Osteoblast (primary cell): ENCODE measurements at regions not wholly inside any gene's neighbourhood (a gene's known extent, or its start where the extent isn't known, plus 50 kb on each side); places are given as distances from the start of the nearest gene placed in this dataset.

Experiments used
- DNase-seq: peaks from one replicate; pipeline ENCODE4 v3.0.0; 2011; ENCODE audit warnings: low spot score, mixed read lengths; ENCODE audit not compliant: insufficient read length; ENCODE audit errors: missing footprints
- H2AFZ ChIP-seq: 2 replicates; pipeline ENCODE4 v1.6.0; 2011; ENCODE audit warnings: mild to moderate bottlenecking, low read length
- H3K27ac ChIP-seq: 2 replicates; pipeline ENCODE4 v1.5.1; 2011; ENCODE audit warnings: mild to moderate bottlenecking, low read depth, low read length, moderate library complexity
- H3K27me3 ChIP-seq: 2 replicates; pipeline ENCODE4 v1.6.0; 2012; ENCODE audit warnings: mild to moderate bottlenecking, control low read depth, inconsistent platforms, low read length, moderate library complexity; ENCODE audit not compliant: insufficient read depth
- H3K36me3 ChIP-seq: 2 replicates; pipeline ENCODE4 v1.5.1; 2011; ENCODE audit warnings: mild to moderate bottlenecking, low read length, control low read depth, moderate library complexity; ENCODE audit not compliant: insufficient read depth
- H3K4me1 ChIP-seq: 2 replicates; pipeline ENCODE4 v1.5.1; 2011; ENCODE audit warnings: mild to moderate bottlenecking, low read length, control low read depth, moderate library complexity; ENCODE audit not compliant: insufficient read depth
- H3K4me2 ChIP-seq: 2 replicates; pipeline ENCODE4 v1.6.0; 2011; ENCODE audit warnings: mild to moderate bottlenecking, low read length; ENCODE audit not compliant: insufficient read depth
- H3K4me3 ChIP-seq: fragments of 200-600 bp; sonication (generic); 3 replicates; pipeline ENCODE4 v1.5.1; 2012; ENCODE audit warnings: mild to moderate bottlenecking, low read length, inconsistent platforms; ENCODE audit not compliant: insufficient read depth
- H3K79me2 ChIP-seq: 2 replicates; pipeline ENCODE4 v1.6.0; 2012; ENCODE audit warnings: mild to moderate bottlenecking, low read length, control low read depth, inconsistent platforms; ENCODE audit not compliant: insufficient read depth
- H3K9me3 ChIP-seq: 2 replicates; pipeline ENCODE4 v1.5.1; 2011; ENCODE audit warnings: low read depth, low read length, control low read depth
- H4K20me1 ChIP-seq: 2 replicates; pipeline ENCODE4 v1.6.0; 2012; ENCODE audit warnings: mild to moderate bottlenecking, low read length, control low read depth; ENCODE audit not compliant: insufficient read depth
- CTCF ChIP-seq: IDR thresholded peaks from 2 replicates; pipeline ENCODE4 v1.5.1; 2011; ENCODE audit warnings: mild to moderate bottlenecking, low read depth, low read length, moderate library complexity; ENCODE audit errors: extremely low read depth

DNA sequence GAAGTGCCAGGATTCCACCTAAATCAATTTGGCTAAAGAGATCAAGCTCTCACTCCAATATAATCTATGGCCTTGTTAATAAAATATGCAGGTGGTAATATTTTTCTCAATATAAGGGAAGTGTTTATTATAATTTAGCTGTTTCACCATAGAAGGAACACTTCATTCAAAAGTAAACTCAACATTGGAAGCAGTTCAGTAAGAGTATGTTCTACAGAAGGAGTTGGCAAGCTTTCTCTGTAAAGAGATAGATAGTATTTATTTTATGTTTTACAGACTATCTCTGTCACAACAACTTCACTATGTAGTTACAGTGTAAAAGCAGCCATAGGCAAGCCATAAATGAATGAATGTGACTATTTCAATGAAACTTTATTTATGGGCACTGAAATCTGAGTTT, 313.6 kb upstream of the ANO3 start:
- Histone ChIP-seq H3K36me3 (no peaks in the 10 kb centered on the region), H3K27me3 (no peaks in the 10 kb centered on the region), H3K79me2 (no peaks in the 10 kb centered on the region), H3K9me3 (no peaks in the 10 kb centered on the region), H4K20me1 (no peaks in the 10 kb centered on the region), H2AFZ (no peak overlapping the region), H3K4me3 (no peak overlapping the region), H3K4me2 (no peak overlapping the region), H3K4me1 (no peaks in the 10 kb centered on the region), H3K27ac (no peak overlapping the region)
- TF ChIP-seq CTCF = no peak
- DNase-seq = no peak

GRCh38 chr11:26019386-26019785, 312.5 kb upstream of the ANO3 start:
- Histone ChIP-seq H3K27ac (no peak overlapping the region), H3K4me1 (no peaks in the 10 kb centered on the region), H3K27me3 (no peaks in the 10 kb centered on the region), H3K36me3 (no peaks in the 10 kb centered on the region), H4K20me1 (no peaks in the 10 kb centered on the region), H2AFZ (no peak overlapping the region), H3K79me2 (no peaks in the 10 kb centered on the region), H3K9me3 (no peaks in the 10 kb centered on the region), H3K4me3 (no peak overlapping the region), H3K4me2 (no peak overlapping the region)
- no peak for DNase-seq
- TF ChIP-seq CTCF = no peak

DNA sequence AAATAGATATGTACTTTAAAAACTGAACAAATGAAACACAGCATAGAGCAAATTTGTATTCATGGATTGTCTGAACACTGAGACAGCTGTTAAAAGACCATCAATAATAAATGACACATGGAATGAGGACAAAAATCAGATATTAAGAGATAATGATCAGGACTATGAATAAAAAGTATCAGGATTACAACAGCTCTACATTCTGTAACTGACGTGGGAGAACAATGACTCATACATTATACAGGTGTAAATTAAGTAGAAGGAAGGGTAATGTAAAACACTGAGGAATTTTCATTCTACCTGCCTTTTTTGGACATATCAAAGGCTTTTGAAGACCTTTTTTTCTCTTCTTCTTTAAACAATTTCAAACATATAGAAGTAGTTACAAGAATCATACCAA, 310.9 kb upstream of the ANO3 start:
- no peaks in the 10 kb centered on the region for H3K36me3 ChIP-seq
- no peak for DNase-seq
- H3K27ac ChIP-seq = no peak overlapping the region
- H3K27me3 ChIP-seq = no peaks in the 10 kb centered on the region
- no peak overlapping the region for H3K4me3 ChIP-seq
- no peaks in the 10 kb centered on the region for H3K79me2 ChIP-seq
- no peak overlapping the region for H3K4me2 ChIP-seq
- no peak overlapping the region for H2AFZ ChIP-seq
- TF ChIP-seq CTCF = no peak
- no peaks in the 10 kb centered on the region for H3K9me3 ChIP-seq
- H3K4me1 ChIP-seq = no peaks in the 10 kb centered on the region
- no peaks in the 10 kb centered on the region for H4K20me1 ChIP-seq

GRCh38 chr11:26023057-26023456, 308.9 kb upstream of the ANO3 start:
- H2AFZ ChIP-seq = no peak overlapping the region
- no peaks in the 10 kb centered on the region for H3K9me3 ChIP-seq
- H3K79me2 ChIP-seq = no peaks in the 10 kb centered on the region
- no peak overlapping the region for H3K27ac ChIP-seq
- no peaks in the 10 kb centered on the region for H3K27me3 ChIP-seq
- no peak for TF ChIP-seq CTCF
- no peaks in the 10 kb centered on the region for H3K4me1 ChIP-seq
- no peak for DNase-seq
- H3K4me2 ChIP-seq = no peak overlapping the region
- H3K36me3 ChIP-seq = no peaks in the 10 kb centered on the region
- no peaks in the 10 kb centered on the region for H4K20me1 ChIP-seq
- no peak overlapping the region for H3K4me3 ChIP-seq
